Stimulated activated CD8-positive, alpha-beta memory T cell treated with anti-CD3 and anti-CD28 coated beads, Interleukin-4, amount 100 ng/mL, for 4 hours (primary cell): ENCODE measurements at regions not wholly inside any gene's neighbourhood (a gene's known extent, or its start where the extent isn't known, plus 50 kb on each side); places are given as distances from the start of the nearest gene placed in this dataset.
"Not testable (repeated sequence)": the region's sequence is repeated elsewhere in the genome, so short reads cannot be mapped to it uniquely, and the experiment has no call there.

ENCODE experiments used
- DNase-seq, 2 donors: peaks; one replicate each; pipeline ENCODE4 v3.0.0-alpha.2; 2020; ENCODE audit warnings: low read depth in 2 of 2, low spot score in 1 of 2

DNA sequence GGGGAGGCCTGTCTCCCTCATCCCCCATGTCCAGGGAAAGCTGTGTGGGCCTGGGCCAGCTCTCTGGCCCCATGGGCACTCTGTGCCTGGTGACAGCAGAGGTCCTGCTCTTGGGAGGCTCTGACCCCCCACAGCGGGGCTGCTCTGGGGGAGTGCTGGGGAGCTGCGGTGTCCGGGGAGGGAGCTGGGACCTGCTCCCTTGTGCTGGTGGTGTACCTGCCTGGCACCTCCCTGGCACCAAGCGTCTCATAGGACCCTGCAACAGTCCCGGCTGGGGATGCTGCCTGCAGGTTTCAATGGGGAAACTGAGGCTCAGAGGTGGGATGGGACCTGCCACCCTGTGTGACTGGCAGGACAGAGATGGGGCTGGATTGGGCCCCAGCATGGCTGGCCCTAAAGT, 111.3 kb downstream of the KIF26A start:
- no peak for DNase-seq

DNA sequence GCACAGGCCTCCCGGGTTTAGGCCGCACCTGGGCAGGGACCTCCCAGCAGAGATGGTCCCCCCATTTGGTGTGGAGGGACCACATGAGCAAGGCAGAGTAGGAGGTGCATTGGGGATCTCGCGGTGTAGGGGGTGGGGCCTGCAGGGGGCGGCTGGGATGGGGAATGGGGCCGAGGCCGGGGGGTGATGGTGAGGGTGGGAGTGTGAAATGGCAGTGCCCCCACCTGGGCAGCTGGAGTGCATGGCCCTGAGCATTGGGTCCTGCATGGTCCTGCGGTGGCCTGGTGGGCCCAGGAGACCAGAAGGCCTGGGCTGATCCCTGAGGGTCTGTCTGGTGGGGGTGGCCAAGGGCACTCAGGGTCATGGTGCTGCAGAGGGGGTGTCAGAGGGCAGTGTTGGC, 111.8 kb downstream of the KIF26A start:
- no peak for DNase-seq

DNA sequence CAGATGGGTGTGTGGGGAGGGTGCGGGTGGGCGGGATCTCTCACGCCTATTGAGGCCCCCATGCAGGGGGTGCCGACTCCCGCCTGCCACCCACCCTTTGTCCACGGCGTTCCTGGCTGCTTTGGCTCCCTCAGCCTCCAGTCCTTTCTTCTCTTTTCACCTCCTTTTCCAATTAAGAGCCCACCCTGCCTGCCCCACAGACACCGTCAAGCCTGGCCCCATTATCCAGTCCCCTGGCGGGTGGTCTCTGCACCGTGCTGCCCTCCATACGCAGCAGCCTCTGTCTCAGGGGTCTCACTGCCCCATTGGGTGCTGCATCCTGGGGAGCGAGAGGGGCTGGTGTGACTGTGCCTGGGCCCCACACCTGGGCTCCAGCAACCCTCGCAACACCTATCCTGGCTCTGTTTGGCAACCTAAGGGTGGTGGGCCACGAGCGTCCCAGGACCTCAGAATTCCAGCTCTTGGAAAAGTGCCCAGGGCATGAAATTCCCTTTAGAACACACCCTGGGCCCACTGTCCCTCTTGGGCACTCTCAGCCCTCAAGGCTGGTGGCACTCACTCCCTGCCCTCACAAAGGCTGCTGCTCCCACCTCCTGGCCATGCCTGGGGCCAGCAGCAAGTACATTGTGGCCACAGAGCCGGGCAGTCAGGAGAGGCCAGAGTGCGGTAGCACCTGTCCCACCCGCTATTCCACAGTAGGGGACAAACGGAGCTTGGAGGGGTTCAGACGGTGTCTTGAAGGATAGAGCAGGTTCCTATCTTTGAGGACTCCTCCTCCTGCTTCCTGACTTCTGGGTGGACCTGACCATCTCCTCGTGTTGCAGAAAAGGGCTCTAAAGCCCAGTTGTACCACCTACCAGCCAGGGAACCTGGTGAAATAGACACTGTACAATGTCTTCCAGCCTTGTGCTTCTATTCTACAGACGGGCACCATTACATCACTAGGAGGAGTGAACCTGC, 114.1 kb downstream of the KIF26A start:
- no peak for DNase-seq

DNA sequence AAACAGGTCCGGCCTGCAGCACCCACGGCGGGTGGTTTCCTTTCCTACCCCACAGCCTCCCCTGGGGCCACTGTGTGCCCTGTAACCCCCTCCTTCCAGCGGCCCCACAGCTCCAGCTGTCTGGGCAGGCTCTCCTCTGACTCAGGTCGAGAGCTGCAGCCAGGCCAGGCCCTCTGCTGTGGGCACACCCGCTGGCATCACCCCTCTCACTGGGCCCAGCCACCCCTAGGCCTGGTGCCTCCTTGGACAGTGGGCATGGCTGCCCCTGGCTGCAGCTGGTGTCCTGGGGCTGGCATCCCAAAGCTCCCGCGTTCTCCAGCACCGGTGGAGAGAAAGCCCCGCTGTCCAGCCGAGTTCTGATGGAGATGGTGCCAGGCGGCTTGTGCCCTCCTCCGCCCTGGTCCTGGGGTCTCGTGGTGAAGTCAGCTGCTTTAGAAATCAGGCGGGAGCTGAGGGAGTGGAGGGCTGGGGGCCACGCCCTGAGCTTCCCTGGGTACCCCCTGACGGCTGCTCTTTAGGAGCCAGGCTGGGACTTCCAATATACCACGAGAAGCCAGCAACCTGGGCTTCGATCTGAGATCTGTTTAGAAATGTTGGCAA, 114.9 kb downstream of the KIF26A start:
- no peak for DNase-seq

DNA sequence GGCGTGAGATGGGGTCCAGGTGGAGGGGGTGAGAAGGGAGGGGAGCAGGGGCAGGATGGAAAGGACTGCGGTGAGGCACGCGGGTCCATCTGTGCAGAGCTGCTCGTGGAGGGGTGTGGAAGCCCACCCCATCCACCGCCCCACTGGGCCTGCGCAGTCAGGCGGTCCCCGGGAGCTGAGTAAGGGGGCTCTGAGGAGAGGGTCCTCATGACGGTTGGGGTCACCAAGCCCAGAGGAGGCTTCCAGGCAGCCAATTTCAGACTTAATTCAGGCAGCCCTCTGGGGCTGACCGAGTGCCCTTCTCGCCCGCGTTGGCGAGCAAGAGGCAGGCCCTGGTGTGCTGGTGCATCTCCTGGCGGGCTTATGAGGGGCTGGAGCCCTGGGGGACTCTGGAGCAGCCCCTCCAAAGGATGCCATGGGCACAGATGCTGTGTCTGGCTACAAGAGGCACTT, 115.5 kb downstream of the KIF26A start:
- no peak for DNase-seq

DNA sequence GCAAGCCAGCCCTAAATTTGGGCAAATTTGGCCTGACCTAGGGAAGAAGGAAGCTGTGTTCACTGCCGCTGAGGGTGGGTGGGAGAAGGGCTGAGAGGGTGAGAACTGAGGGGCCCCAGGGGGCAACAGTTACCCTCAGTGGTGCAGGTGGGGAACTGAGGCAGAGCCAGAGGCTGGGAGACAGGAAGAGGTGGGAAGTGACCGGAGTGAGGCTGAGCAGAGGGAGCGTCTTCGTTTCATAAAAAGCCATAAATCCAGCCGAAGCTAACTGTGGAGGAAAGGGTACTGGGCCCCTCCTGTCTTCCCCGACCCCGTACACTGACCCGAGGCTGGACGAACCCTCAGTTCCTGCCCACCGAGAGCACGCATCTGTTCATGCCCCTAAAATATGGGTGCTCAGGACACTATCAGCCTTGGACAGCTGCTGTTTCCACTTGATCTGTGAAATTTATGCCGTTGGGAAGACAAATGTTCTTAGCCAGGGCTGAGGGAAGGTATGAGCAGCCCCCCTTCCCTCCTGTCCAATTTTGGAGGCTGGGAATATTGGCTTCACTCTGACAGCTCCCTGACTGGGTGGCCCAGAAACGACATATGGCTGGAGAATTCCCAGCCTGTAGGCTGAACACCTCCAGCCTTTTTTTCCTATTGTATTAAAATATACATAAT, 116.5 kb downstream of the KIF26A start:
- no peak for DNase-seq

DNA sequence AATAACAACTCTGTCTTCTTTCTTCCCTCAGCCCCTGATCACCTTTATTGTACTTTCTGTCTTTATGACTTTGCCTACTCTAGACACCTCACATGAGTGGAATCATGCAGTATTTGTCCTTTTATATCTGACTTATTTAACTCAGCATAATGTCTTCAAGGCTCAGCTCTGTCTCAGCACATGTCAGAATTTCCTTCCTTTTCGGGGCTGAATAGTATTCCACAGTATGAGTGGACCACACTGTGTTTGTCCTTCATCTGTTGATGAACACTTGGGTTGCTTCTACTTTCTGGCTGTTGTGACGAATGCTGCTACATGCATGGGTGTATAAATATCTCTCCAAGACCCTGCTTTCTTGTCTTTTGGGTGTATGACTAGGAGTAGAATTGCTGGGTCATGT, 117.6 kb downstream of the KIF26A start:
- DNase-seq: no peak

DNA sequence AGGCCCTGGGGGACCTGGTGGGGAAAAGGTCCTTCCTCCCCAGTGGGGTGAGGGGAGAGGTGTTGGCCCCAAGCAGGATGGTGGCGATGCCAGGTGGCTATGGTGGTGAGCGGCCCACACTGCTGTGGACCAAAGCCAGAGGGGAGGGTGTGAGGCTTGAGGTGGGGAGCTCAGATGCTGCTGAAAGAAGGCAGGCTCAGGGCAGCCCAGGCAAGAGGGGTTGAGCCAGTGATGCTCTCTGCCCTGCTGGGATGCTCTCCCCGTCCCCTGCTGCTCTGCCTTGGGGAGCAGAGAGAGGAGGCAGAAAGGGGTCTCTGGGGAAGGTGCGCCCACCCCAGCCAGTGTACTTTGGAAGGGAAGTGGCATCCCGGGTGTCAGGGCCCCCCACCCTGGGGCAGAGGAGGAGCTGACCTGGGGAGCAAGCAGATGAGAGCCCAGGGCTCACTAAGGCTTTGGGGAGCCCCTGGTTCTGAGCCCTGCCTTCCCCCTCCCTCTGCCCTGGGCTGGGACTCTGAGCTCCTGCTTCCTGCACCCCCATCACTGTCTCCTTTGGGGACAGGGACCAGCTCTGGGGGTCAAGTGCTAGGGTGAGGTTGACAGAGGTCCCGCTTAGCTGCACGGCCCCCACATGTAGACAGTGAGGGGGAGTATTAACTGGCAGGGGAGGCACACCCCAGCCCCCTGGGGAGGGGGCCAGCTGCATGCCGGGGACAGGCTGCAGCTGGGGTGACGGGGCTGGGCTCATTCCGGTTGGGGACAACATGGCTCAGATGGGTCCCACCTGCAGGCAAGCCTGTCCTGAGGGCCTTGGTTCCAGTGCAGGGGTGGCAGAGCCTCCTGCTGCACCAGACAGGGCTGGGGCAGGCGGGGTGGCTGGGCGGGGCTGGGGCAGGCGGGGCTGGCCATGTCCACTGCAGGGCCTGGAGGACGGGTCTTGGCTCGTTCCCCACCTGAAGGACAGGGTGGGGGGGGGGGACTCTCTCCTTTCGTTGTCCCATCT, 124.4 kb downstream of the KIF26A start:
- no peak for DNase-seq

DNA sequence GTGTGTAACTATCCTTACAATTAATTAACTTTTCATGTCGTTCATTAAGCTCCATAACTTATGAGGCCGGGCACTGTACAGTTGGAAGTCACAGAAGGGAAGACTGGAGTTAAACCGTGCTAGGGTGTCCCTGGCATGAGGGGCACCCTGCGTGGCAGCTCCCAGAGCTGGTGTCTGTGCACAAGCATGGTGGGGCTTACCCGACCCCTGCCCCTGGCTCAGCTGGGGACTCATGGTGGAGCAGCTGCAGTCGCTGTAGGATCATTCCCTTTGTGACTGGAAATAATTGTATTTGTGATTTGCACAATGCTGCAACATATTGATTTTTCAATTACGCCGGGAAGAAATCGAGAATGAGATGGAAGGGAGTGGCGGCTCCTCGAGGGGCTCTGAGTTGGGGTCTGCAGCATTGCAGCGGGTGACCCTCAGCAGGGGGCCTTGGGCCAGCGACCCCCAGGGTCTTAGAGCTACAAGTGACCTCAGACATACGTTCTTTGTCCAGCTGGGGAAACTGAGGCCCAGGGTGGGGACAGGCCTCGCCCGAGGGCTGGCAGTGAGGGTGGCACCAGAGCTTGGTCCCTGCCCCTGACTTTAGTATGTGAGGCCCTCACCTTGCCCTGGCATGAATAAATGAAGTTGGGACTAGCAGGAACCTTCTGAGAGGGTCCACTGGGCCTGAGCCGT, 125.4 kb downstream of the KIF26A start:
- no peak for DNase-seq

DNA sequence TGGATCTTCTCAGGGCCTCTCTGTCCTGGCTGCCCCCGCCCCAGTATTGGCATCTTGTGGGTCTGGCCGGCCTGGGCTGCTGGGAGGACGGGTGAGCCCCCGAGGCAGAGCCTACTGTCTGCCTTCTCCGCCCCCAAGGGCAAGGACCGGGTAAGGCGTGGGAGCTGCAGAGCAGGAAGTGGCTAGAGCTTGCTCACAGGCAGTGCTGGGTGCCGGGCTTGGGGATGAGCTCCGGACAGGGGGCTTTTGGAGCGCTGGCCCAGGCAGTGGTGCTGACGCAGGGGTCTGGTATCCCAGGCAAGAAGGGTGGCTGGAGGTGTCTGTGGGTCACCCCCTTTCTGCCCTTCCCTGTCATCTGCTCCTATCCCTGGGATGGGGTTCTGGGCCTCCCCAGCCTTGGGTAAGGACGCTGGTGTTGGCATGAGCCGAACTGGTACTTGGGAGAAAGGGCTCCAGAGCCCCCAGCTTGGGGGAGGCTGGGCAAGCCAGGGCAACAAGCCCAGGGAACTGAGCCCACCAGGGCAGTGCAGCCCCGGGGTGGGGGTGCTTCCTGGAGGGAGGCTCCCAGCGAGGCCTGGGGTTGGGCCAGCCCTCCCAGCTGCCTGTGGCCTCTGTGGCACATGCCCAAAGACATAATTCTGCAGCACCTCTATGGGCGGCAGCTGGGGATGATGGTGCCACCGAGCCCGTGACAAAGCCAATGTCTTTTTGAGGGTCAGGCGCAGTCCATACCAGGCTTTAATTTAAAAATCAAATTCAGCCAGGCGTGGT, 126.3 kb downstream of the KIF26A start:
- no peak for DNase-seq

DNA sequence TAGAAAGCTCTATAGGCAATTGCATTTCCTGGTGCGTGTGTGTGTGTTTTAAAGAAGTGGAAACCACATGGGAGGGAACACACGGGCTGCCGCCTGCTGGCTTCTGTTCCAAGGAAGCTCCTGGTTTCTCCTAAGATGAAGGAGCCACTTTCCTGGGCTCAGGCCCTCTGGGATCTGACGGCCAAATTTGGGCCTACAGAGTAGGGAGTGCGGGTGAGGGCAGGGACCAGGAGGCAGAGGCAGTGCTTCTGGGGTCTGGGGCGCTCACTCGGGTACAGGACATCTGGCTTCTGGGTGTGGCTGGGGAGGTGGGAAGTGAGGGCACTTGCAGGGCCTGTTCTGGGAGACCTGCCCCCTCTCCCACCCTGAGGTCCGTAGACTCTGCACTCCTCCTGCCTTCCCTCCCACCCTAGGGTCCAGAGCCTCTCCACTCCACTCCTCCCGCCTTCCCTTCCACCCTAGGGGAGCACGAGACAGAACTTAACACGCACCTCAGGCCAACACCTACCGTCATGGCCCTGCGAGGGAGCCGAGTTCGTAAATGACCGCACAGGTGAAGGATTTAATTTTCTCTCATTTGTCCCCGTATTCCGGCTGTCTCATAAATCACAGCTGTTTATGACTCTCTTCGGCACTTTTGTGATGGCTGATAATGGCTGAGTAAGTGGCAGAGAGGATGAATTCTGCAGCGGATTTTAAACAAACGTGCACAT, 127.7 kb downstream of the KIF26A start:
- DNase-seq: no peak

DNA sequence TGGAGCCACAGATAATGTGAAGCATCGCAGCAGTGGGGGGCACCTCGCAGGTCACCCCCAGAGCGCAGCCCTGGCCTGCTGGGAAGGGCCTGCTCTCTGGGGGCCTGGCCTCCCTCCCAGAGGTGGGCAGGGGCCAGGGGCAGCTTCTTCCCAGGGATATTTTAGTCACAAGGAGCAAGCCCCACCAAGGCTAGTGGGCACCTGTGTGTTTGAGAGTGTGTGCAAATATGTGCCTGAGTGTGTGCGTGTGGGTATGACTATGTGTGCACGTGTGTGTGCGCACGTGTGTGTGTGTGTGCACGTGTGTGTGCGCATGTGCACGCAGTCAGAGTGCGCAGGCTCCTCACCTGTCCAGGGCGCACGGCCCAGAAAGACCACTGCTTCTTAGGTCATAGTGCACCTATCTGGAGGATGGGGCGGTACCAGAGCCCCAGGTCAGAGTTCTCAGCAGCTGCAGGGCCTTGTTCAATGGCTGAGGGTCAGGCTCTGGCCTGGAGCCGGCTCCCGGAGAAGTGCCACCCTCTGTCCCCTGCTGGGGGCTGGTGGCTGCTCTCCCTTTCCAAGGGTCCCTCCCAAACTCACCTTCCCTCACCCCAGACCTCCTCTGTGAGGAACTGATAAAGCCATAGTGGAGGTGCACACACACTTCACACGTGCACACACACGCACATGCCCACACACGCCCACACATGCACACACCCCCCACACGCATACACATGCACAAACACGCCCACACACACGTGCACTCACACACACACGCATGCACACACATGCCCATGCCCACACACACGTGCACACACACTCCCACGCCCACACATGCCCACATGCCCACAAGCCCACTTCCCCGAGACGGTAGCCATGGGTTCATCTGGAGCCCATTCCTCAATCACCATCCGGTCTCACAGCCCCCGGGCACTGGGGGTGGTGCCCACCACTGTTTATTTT, 128.5 kb downstream of the KIF26A start:
- no peak for DNase-seq

DNA sequence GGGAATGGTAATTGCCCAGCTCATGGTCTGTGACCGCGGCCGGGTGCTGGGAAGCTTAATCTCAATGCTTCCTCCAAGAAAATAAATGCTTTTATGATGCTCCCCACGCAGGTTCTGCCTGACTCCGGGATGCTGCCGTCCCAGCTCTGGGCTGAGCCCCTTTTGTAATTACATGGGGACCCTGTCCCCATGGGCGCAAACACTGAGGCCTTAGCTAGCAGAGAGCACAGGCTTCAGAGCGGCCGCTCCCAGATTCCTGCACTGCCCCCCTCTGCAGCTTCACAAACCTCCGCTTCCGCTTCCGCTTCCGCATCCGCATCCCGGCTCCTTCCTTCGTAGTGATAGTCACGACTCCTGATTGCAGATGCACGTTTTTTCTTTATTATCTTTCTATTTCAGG, 129.5 kb downstream of the KIF26A start:
- no peak for DNase-seq

DNA sequence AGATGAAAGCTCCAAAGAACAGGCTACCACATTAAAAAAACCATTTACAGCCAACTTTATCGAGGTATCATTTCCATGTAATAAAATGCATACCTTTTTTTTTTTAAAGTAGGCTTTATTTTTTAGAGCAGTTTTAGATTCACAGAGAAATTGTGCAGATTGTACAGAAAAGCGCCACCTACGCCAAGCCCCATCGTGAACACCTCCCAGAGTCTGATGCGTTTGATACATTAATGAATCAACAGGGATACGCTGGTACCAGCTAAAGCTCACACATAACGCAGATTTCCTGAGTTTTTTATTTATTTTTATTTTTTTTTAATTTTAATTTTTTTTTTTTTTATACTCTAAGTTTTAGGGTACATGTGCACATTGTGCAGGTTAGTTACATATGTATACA, 129.9 kb downstream of the KIF26A start:
- no peak for DNase-seq

DNA sequence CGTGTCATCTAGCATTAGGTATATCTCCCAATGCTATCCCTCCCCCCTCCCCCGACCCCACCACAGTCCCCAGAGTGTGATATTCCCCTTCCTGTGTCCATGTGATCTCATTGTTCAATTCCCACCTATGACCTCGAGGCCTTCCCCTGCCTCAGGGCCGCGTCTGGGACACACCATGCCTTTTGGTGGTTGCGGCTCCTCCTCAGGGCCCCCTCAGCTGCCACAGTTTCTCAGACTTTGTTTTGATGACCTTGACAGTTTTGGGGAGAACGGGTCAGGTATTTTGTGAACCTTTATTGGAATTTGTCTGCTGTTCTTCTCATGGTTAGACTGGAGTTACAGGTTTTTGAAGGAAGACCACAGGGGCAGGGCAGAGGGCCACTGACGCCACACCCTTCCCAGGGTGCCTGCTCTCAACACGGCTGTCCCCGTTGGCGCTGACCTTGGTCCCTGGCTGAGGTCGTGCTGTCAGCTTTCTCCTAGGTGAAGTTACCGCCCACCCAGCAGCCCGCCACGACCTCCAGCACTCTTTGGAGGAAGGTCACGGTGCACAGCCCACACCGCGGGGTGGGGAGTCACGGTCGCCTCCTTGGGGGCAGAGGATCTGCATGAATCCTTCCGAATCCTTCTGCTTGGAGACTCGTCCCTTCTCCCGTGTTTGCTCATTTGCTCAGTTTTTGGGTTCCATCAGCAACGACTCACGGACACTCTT, 130.5 kb downstream of the KIF26A start:
- DNase-seq: no peak

DNA sequence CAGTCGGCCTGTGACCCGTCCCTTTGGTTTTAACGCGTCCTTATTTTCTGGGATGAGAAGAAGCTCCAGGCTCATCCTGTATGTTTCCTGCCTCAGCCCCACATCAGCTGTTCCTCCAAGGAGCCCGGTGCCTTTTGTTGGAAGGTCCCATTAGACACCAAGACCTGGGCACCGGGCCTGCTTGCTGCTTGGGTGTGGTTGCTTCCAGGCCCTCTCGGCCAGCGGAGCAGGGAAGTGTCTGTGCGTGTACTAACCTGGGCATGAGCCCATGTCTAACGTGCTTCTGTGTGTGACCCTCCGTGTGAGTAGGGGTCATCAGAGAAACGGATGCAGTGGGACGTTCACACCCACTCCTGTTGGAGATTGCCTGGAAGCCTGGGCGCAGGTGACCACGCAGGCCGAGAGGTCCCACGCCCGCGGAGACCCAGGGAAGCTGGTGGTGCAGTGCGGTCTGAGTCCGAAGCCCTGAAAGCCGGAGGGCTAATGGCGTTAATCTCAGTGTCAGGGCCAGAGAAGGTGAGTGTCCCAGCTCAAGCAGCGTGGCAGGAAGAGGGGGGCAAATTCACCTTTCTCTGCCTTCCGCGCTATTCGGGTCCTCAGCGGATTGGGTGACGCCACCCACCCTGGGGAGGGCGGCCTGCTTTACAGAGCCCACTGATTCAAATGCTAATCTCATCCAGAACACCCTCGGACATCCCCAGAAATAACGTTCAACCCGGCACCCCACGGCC, 131.3 kb downstream of the KIF26A start:
- DNase-seq: not testable (repeated sequence)
